HEK293 (cell line): ENCODE measurements at regions not wholly inside any gene's neighbourhood (a gene's known extent, or its start where the extent isn't known, plus 50 kb on each side); places are given as distances from the start of the nearest gene placed in this dataset.

Source experiments
- CTCF ChIA-PET: fragments of 350-600 bp; formaldehyde crosslinking; extraction: SDS; loops from one replicate; lab custom pipeline; 2021; ENCODE audit warnings: antibody characterized with exemption; lab: Yijun Ruan, JAX
- POLR2A ChIA-PET: fragments of 300-600 bp; formaldehyde crosslinking; extraction: SDS; loops from one replicate; lab custom pipeline; 2020; ENCODE audit warnings: antibody characterized with exemption, inconsistent platforms; lab: Yijun Ruan, JAX
- H3K27ac ChIP-seq: fragments of 200-500 bp; sonication (Bioruptor generic); 2 replicates; pipeline ENCODE4 v1.5.1; 2014; ENCODE audit warnings: low read depth, low read length, control low read depth, inconsistent platforms; ENCODE audit errors: extremely low read depth
- H3K36me3 ChIP-seq, 2 experiments: fragments of 200-500 bp in 1 of 2; sonication (Bioruptor generic) in 1 of 2; 1 replicate in 1 of 2; 2 replicates in 1 of 2; pipeline ENCODE4 v1.5.1; 2014 to 2017; ENCODE audit warnings: inconsistent platforms in 2 of 2, low read length in 2 of 2; ENCODE audit not compliant: control insufficient read depth in 2 of 2, insufficient read depth in 1 of 2
- H3K4me1 ChIP-seq: fragments of 200-500 bp; sonication (Bioruptor generic); 2 replicates; pipeline ENCODE4 v1.5.1; 2014; ENCODE audit warnings: mild to moderate bottlenecking, low read length, inconsistent platforms; ENCODE audit not compliant: control insufficient read depth, insufficient read depth
- H3K4me3 ChIP-seq: 2 replicates; pipeline ENCODE4 v1.5.1; 2011; ENCODE audit warnings: low read depth, mild to moderate bottlenecking, control low read depth, low read length, moderate library complexity
- H3K9me3 ChIP-seq: fragments of 200-500 bp; sonication (Bioruptor generic); 2 replicates; pipeline ENCODE4 v1.5.1; 2014; ENCODE audit warnings: low read depth, low read length, inconsistent platforms; ENCODE audit not compliant: control insufficient read depth, insufficient read depth
- BCL11A ChIP-seq: fragments of 450-650 bp; formaldehyde crosslinking; IDR thresholded peaks from 2 replicates; pipeline ENCODE4 v1.5.1; 2016; ENCODE audit warnings: low read depth, missing biosample characterization, missing genetic modification characterization
- BCL11B ChIP-seq: fragments of 450-650 bp; formaldehyde crosslinking; IDR thresholded peaks from 2 replicates; pipeline ENCODE4 v1.5.1; 2016; ENCODE audit warnings: low read depth, missing biosample characterization, missing genetic modification characterization
- HIC1 ChIP-seq: fragments of 450-650 bp; formaldehyde crosslinking; IDR thresholded peaks from 2 replicates; pipeline ENCODE4 v1.5.1; 2016; ENCODE audit warnings: missing biosample characterization, missing genetic modification characterization
- KLF9 ChIP-seq: fragments of 450-650 bp; formaldehyde crosslinking; IDR thresholded peaks from 2 replicates; pipeline ENCODE4 v1.5.1; 2016; ENCODE audit warnings: missing biosample characterization, missing genetic modification characterization, low read depth
- PRDM1 ChIP-seq: fragments of 450-650 bp; formaldehyde crosslinking; IDR thresholded peaks from 2 replicates; pipeline ENCODE4; 2016; ENCODE audit warnings: missing biosample characterization, missing genetic modification characterization
- SETDB1 ChIP-seq: IDR thresholded peaks from one replicate; pipeline ENCODE4 v1.6.1; 2017; ENCODE audit warnings: mild to moderate bottlenecking, low read length, moderate library complexity, mixed read lengths; ENCODE audit not compliant: insufficient read length
- SP2 ChIP-seq: fragments of 450-650 bp; formaldehyde crosslinking; IDR thresholded peaks from 2 replicates; pipeline ENCODE4 v1.5.1; 2016; ENCODE audit warnings: missing biosample characterization, missing genetic modification characterization
- TSHZ1 ChIP-seq: fragments of 450-650 bp; formaldehyde crosslinking; IDR thresholded peaks from 2 replicates; pipeline ENCODE4 v1.5.1; 2016; ENCODE audit warnings: missing biosample characterization, missing genetic modification characterization, borderline replicate concordance
- ZBTB26 ChIP-seq: fragments of 450-650 bp; formaldehyde crosslinking; optimal IDR thresholded peaks from 2 replicates; pipeline ENCODE3; 2016; ENCODE audit warnings: missing biosample characterization, mild to moderate bottlenecking, missing genetic modification characterization
- ZBTB48 ChIP-seq: fragments of 450-650 bp; formaldehyde crosslinking; IDR thresholded peaks from 2 replicates; pipeline ENCODE4 v1.5.1; 2016; ENCODE audit warnings: missing biosample characterization, missing genetic modification characterization
- ZNF114 ChIP-seq: fragments of 450-650 bp; formaldehyde crosslinking; IDR thresholded peaks from 2 replicates; pipeline ENCODE4 v1.5.0; 2017; ENCODE audit warnings: missing biosample characterization, missing genetic modification characterization
- ZNF140 ChIP-seq: fragments of 450-650 bp; formaldehyde crosslinking; IDR thresholded peaks from 2 replicates; pipeline ENCODE4 v1.5.1; 2016; ENCODE audit warnings: missing biosample characterization, missing genetic modification characterization
- ZNF214 ChIP-seq: fragments of 450-650 bp; formaldehyde crosslinking; IDR thresholded peaks from 2 replicates; pipeline ENCODE4 v1.5.1; 2017; ENCODE audit warnings: missing biosample characterization, mild to moderate bottlenecking, missing genetic modification characterization, borderline replicate concordance
- ZNF223 ChIP-seq: fragments of 450-650 bp; formaldehyde crosslinking; IDR thresholded peaks from 2 replicates; pipeline ENCODE4 v1.5.1; 2016; ENCODE audit warnings: missing biosample characterization, missing genetic modification characterization
- ZNF23 ChIP-seq: fragments of 450-650 bp; formaldehyde crosslinking; IDR thresholded peaks from 2 replicates; pipeline ENCODE4 v1.5.1; 2016; ENCODE audit warnings: missing biosample characterization, missing genetic modification characterization, borderline replicate concordance
- ZNF311 ChIP-seq: fragments of 450-650 bp; formaldehyde crosslinking; IDR thresholded peaks from 2 replicates; pipeline ENCODE4 v1.5.1; 2017; ENCODE audit warnings: missing biosample characterization, missing genetic modification characterization, borderline replicate concordance
- ZNF335 ChIP-seq: fragments of 450-650 bp; formaldehyde crosslinking; conservative IDR thresholded peaks from 2 replicates; pipeline ENCODE4 v1.5.1; 2016; ENCODE audit warnings: missing biosample characterization, missing genetic modification characterization
- ZNF366 ChIP-seq: fragments of 450-650 bp; formaldehyde crosslinking; conservative IDR thresholded peaks from 2 replicates; pipeline ENCODE4 v1.5.1; 2016; ENCODE audit warnings: missing biosample characterization, missing genetic modification characterization
- ZNF513 ChIP-seq: fragments of 450-650 bp; IDR thresholded peaks from 2 replicates; pipeline ENCODE4 v1.5.1; 2018; ENCODE audit warnings: missing biosample characterization, missing genetic modification characterization
- ZNF549 ChIP-seq: fragments of 450-650 bp; IDR thresholded peaks from 2 replicates; pipeline ENCODE4 v1.5.1; 2018; ENCODE audit warnings: missing biosample characterization, missing genetic modification characterization, mild to moderate bottlenecking, inconsistent platforms, moderate library complexity
- ZNF558 ChIP-seq: fragments of 450-650 bp; formaldehyde crosslinking; IDR thresholded peaks from 2 replicates; pipeline ENCODE4 v1.5.1; 2016; ENCODE audit warnings: missing biosample characterization, missing genetic modification characterization
- ZNF677 ChIP-seq: fragments of 450-650 bp; IDR thresholded peaks from 2 replicates; pipeline ENCODE4 v1.5.0; 2018; ENCODE audit warnings: missing biosample characterization, mild to moderate bottlenecking, missing genetic modification characterization, moderate library complexity
- ZNF692 ChIP-seq: fragments of 450-650 bp; formaldehyde crosslinking; IDR thresholded peaks from 2 replicates; pipeline ENCODE4 v1.5.1; 2016; ENCODE audit warnings: missing biosample characterization, missing genetic modification characterization
- ZNF701 ChIP-seq: fragments of 450-650 bp; formaldehyde crosslinking; IDR thresholded peaks from 2 replicates; pipeline ENCODE4 v1.5.1; 2016; ENCODE audit warnings: missing biosample characterization, missing genetic modification characterization
- ZNF747 ChIP-seq: fragments of 450-650 bp; formaldehyde crosslinking; IDR thresholded peaks from 2 replicates; pipeline ENCODE4 v1.5.1; 2016; ENCODE audit warnings: missing biosample characterization, missing genetic modification characterization
- ZSCAN16 ChIP-seq: fragments of 450-650 bp; formaldehyde crosslinking; IDR thresholded peaks from 2 replicates; pipeline ENCODE4 v1.5.1; 2016; ENCODE audit warnings: missing biosample characterization, missing genetic modification characterization

GRCh38 chr13:108486096-108486495 is 143.3 kb upstream of the MYO16 start:
- POLR2A ChIA-PET, result no interaction called here
- TF ChIP-seq SETDB1 (no peak), SP2 (no peak), ZNF513 (tag by site-specific recombination) (no peak), ZNF214 (tag by site-specific recombination) (no peak), ZBTB26 (no peak), ZNF366 (tag by site-specific recombination) (no peak), ZNF23 (tag by site-specific recombination) (no peak), ZSCAN16 (tag by site-specific recombination) (no peak), ZNF311 (tag by site-specific recombination) (no peak), BCL11A (tag by site-specific recombination) (no peak), ZNF558 (tag by site-specific recombination) (no peak)
- H3K27ac ChIP-seq, result no peak overlapping the region
- no peaks in the 10 kb centered on the region for H3K9me3 ChIP-seq
- H3K4me1 ChIP-seq, result no peaks in the 10 kb centered on the region
- H3K4me3 ChIP-seq, result no peak overlapping the region
- CTCF ChIA-PET, result no interaction called here
- H3K36me3 ChIP-seq, result no peaks in the 10 kb centered on the region

GRCh38 chr13:108494991-108495645 is 134.3 kb upstream of the MYO16 start:
- no peak overlapping the region for H3K27ac ChIP-seq
- H3K4me3 ChIP-seq, result peak overlapping the region; percentile 30
- POLR2A ChIA-PET, result no interaction called here
- CTCF ChIA-PET, result interaction anchor here (0.6 kb wide), 1 partner anchor 9 kb away, joined by 3 read pairs; no protein-coding TSS in a partner anchor
- H3K4me1 ChIP-seq, result no peaks in the 10 kb centered on the region
- no peaks in the 10 kb centered on the region for H3K9me3 ChIP-seq
- no peaks in the 10 kb centered on the region for H3K36me3 ChIP-seq
- TF ChIP-seq ZNF701 (tag by site-specific recombination), result no peak
- no peak for TF ChIP-seq ZNF692 (tag by site-specific recombination)
- TF ChIP-seq ZNF335 (tag by site-specific recombination), result no peak
- no peak for TF ChIP-seq HIC1 (tag by site-specific recombination)
- no peak for TF ChIP-seq ZNF311 (tag by site-specific recombination)
- TF ChIP-seq ZBTB48 (tag by site-specific recombination), result no peak
- TF ChIP-seq TSHZ1 (tag by site-specific recombination), result no peak
- no peak for TF ChIP-seq ZNF549 (tag by site-specific recombination)
- TF ChIP-seq KLF9 (tag by site-specific recombination), result no peak
- TF ChIP-seq BCL11B (tag by site-specific recombination), result no peak
- TF ChIP-seq ZNF747 (tag by site-specific recombination), result no peak
- no peak for TF ChIP-seq ZNF140 (tag by site-specific recombination)
- TF ChIP-seq PRDM1 (tag by site-specific recombination), result no peak
- no peak for TF ChIP-seq ZNF114
- TF ChIP-seq ZNF223 (tag by site-specific recombination), result no peak
- no peak for TF ChIP-seq ZNF677 (tag by site-specific recombination)
